A549 (cell line): ENCODE measurements at regions not wholly inside any gene's neighbourhood (a gene's known extent, or its start where the extent isn't known, plus 50 kb on each side); places are given as distances from the start of the nearest gene placed in this dataset.

Experiments
- ATAC-seq, 2 experiments: fragments of 200-7000 bp in 1 of 2; fragments of >200 bp in 1 of 2; cut with Nextera tagmentation in 1 of 2; cut with Tn5 transposase in 1 of 2; 3 replicates each; pipeline versions ENCODE4 v1.8.0 to v1.9.1; 2018 to 2020; ENCODE audit warnings: mild to moderate bottlenecking in 1 of 2, moderate library complexity in 1 of 2
- CTCF ChIA-PET: fragments of 300-600 bp; sonication (Branson Sonifier 250); formaldehyde crosslinking; extraction: SDS; loops from one replicate; lab custom pipeline; 2021; ENCODE audit warnings: antibody characterized with exemption, inconsistent platforms; lab: Yijun Ruan, JAX
- POLR2A ChIA-PET: fragments of 350-600 bp; formaldehyde crosslinking; extraction: SDS; loops from one replicate; lab custom pipeline; 2021; ENCODE audit warnings: antibody characterized with exemption, inconsistent platforms; lab: Yijun Ruan, JAX
- DNase-seq, 2 experiments: peaks; one replicate each; pipeline versions ENCODE4 v3.0.0 to v3.0.0-alpha.2; 2011 to 2016; ENCODE audit warnings: low read depth in 1 of 2, low spot score in 1 of 2
- FAIRE-seq: peaks from 2 replicates; lab custom pipeline; 2011; peaks lifted over from hg19 to GRCh38; lab: Jason Lieb, UNC
- H3K27ac ChIP-seq, 2 experiments: fragments of >200 bp; sonication (Bioruptor Twin); formaldehyde crosslinking; 3 replicates each; pipeline ENCODE4 v1.5.1; 2016 to 2017
- H3K4me1 ChIP-seq: fragments of >200 bp; sonication (Bioruptor Twin); formaldehyde crosslinking; 3 replicates; pipeline ENCODE4 v1.6.1; 2016
- H3K4me2 ChIP-seq: fragments of >200 bp; sonication (Bioruptor Twin); formaldehyde crosslinking; 3 replicates; pipeline ENCODE4 v1.6.1; 2016
- H3K4me3 ChIP-seq: fragments of >200 bp; sonication (Bioruptor Twin); formaldehyde crosslinking; 3 replicates; pipeline ENCODE4 v1.5.1; 2016
- H3K9me3 ChIP-seq: fragments of >200 bp; sonication (Bioruptor Twin); formaldehyde crosslinking; 3 replicates; pipeline ENCODE4 v1.6.1; 2016
- CHD4 ChIP-seq: fragments of 200-600 bp; sonication (generic); IDR thresholded peaks from 2 replicates; pipeline ENCODE4 v1.6.1; 2016; ENCODE audit warnings: antibody characterized with exemption, mild to moderate bottlenecking, borderline replicate concordance
- CTCF ChIP-seq: fragments of >200 bp; sonication (Bioruptor Twin); formaldehyde crosslinking; IDR thresholded peaks from 3 replicates; pipeline ENCODE4 v1.5.1; 2016
- E2F6 ChIP-seq: IDR thresholded peaks from 2 replicates; pipeline ENCODE4 v1.6.1; 2012; ENCODE audit warnings: low read depth, borderline replicate concordance
- EHMT2 ChIP-seq: fragments of 200-600 bp; sonication (generic); IDR thresholded peaks from 2 replicates; pipeline ENCODE4 v1.6.1; 2016; ENCODE audit warnings: antibody characterized with exemption, low read depth, mild to moderate bottlenecking, moderate library complexity
- FOSB ChIP-seq: fragments of 250-450 bp; sonication (Bioruptor Pico); IDR thresholded peaks from 2 replicates; pipeline ENCODE4 v1.5.0; 2020; ENCODE audit warnings: mild to moderate bottlenecking, moderate library complexity
- FOSL2 ChIP-seq, 2 experiments: fragments of 450-650 bp in 1 of 2; fragments of >200 bp in 1 of 2; sonication (Bioruptor Twin) in 1 of 2; formaldehyde crosslinking; IDR thresholded peaks; 2 replicates each; pipeline versions ENCODE4 v1.5.0 to v1.6.1; 2016 to 2020; ENCODE audit warnings: mild to moderate bottlenecking in 1 of 2, moderate library complexity in 1 of 2
- FOXS1 ChIP-seq: fragments of 250-450 bp; sonication (Bioruptor Pico); IDR thresholded peaks from 2 replicates; pipeline ENCODE4 v1.5.0; 2020; ENCODE audit warnings: mild to moderate bottlenecking, moderate library complexity
- GATA3 ChIP-seq: IDR thresholded peaks from 2 replicates; pipeline ENCODE4 v1.6.1; 2012; ENCODE audit warnings: borderline replicate concordance
- HES2 ChIP-seq: fragments of >200 bp; sonication (Bioruptor Twin); formaldehyde crosslinking; IDR thresholded peaks from 2 replicates; pipeline ENCODE4 v1.6.1; 2016
- JUNB ChIP-seq: fragments of >200 bp; sonication (Bioruptor Twin); formaldehyde crosslinking; IDR thresholded peaks from 2 replicates; pipeline ENCODE4 v1.6.1; 2016
- KDM1A ChIP-seq: fragments of 200-600 bp; sonication (generic); IDR thresholded peaks from 2 replicates; pipeline ENCODE4 v1.6.1; 2016; ENCODE audit warnings: low read depth, mild to moderate bottlenecking
- MAFK ChIP-seq: fragments of 450-650 bp; IDR thresholded peaks from 2 replicates; pipeline ENCODE4 v1.6.1; 2014; ENCODE audit not compliant: partially characterized antibody
- MAZ ChIP-seq: fragments of 150-350 bp; IDR thresholded peaks from 2 replicates; pipeline ENCODE4 v1.6.1; 2014; ENCODE audit warnings: antibody characterized with exemption, low read depth, low read length, borderline replicate concordance
- MYC ChIP-seq: IDR thresholded peaks from 2 replicates; pipeline ENCODE4 v1.6.1; 2012; ENCODE audit warnings: mild to moderate bottlenecking, inconsistent platforms, low read length, improper control_type of control experiment, borderline replicate concordance
- NPAS2 ChIP-seq: fragments of 250-450 bp; sonication (Bioruptor Pico); IDR thresholded peaks from 2 replicates; pipeline ENCODE4 v1.8.0; 2022; ENCODE audit warnings: mild to moderate bottlenecking, moderate library complexity, borderline replicate concordance
- POLR2A ChIP-seq: IDR thresholded peaks from 2 replicates; pipeline ENCODE4 v1.6.1; 2012; ENCODE audit warnings: mild to moderate bottlenecking, low read length
- POLR2AphosphoS2 ChIP-seq: conservative IDR thresholded peaks from 2 replicates; pipeline ENCODE4 v1.6.1; 2012; ENCODE audit warnings: low read length, improper control_type of control experiment, inconsistent platforms
- RAD21 ChIP-seq, 2 experiments: fragments of >200 bp in 1 of 2; sonication (Bioruptor Twin) in 1 of 2; formaldehyde crosslinking in 1 of 2; IDR thresholded peaks in 1 of 2; conservative IDR thresholded peaks in 1 of 2; 2 replicates in 1 of 2; 3 replicates in 1 of 2; pipeline ENCODE4 v1.6.1; 2012 to 2018; ENCODE audit warnings: inconsistent platforms in 1 of 2
- REST ChIP-seq: fragments of 200-600 bp; sonication (generic); IDR thresholded peaks from 2 replicates; pipeline ENCODE4 v1.6.1; 2016; ENCODE audit warnings: antibody characterized with exemption, mild to moderate bottlenecking, moderate library complexity
- SMC3 ChIP-seq: fragments of >200 bp; sonication (Bioruptor Twin); formaldehyde crosslinking; IDR thresholded peaks from 3 replicates; pipeline ENCODE4 v1.6.1; 2018; ENCODE audit warnings: inconsistent platforms
- ZC3H11A ChIP-seq: fragments of 450-650 bp; IDR thresholded peaks from 2 replicates; pipeline ENCODE4 v1.6.1; 2014; ENCODE audit warnings: antibody characterized with exemption, mild to moderate bottlenecking
- whole genome bisulfite sequencing: methylation state at CpG from one replicate; pipeline ENCODE4 v1.1.6; 2017; ENCODE audit errors: missing lambda C conversion rate; 5-methylcytosine and 5-hydroxymethylcytosine counted together

DNA sequence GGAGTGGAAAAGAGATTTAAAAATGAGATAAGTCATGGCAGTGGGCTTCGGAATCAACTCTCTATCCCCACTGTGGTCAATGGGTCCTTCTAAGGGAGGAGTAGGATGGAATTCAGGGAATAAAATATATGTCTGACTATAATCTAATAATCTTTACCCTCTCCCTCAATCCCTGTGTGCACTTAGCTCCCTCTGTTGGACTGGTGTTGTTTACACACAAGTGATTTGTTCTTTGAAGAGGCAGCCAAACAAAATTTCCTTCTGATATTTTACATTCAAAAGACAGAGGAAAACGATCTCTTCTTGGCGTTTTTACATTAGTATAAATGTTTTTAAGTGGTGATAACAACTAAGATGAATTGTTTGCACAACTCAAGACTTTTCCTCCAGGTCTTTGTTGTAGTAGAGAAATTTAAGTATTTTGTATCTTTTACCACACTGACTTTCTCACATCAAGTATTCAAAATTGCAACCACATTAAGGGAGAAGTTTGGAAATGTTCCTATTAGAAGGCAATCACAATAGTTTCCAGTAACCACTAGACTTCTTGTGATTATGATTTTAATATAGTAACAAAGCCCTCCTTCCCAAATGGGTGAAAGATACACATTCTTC is 317.8 kb downstream of the CENPW start:
- Histone ChIP-seq H3K9me3 (no peaks in the 10 kb centered on the region), H3K27ac (no peak overlapping the region), H3K4me3 (no peak overlapping the region), H3K4me1 (no peaks in the 10 kb centered on the region), H3K4me2 (no peak overlapping the region)
- DNase-seq (peak; percentile 4 to 48), FAIRE-seq (no peak), ATAC-seq (peak in 1 of 2 experiments; percentile 51; a peak in 2 of 6 replicates)
- CTCF ChIA-PET: interaction anchor here (0.7 to 1.6 kb wide), 7 partner anchors 9 to 662 kb away, joined by 3 to 6 read pairs (median 3); no protein-coding TSS in a partner anchor
- WGBS: 19% methylated on average over 3 of the region's 3 CpGs
- POLR2A ChIA-PET: no interaction called here
- TF ChIP-seq SMC3: peak; percentile 65
- TF ChIP-seq MYC: no peak
- peak; percentile 62 for TF ChIP-seq CTCF
- TF ChIP-seq JUNB: no peak
- TF ChIP-seq RAD21 (conservative IDR thresholded peaks at IDR 0.05 in 1 of 2, IDR thresholded peaks at IDR 0.05 in 1 of 2): peak; percentile 68 to 78

- no peak overlapping the region for H3K27ac ChIP-seq
- H3K4me3 ChIP-seq: no peak overlapping the region
- ATAC-seq (no peak), DNase-seq (no peak), FAIRE-seq (no peak)
- ChIA-PET POLR2A (no interaction called here), CTCF (no interaction called here)
- no peak overlapping the region for H3K4me2 ChIP-seq
- H3K4me1 ChIP-seq: no peaks in the 10 kb centered on the region
- H3K9me3 ChIP-seq: no peaks in the 10 kb centered on the region
- WGBS: 82% methylated on average over 1 of the region's 1 CpG
- no peak for TF ChIP-seq FOXS1 (CRISPR knock-in tag)
- peak; percentile 35 for TF ChIP-seq MAFK
- TF ChIP-seq JUNB: no peak
These were observed 320.5 kb downstream of the CENPW start for GRCh38 chr6:126660376-126660775.

- DNase-seq: peak in 1 of 2 experiments; percentile 1
- Histone ChIP-seq H3K4me2 (no peak overlapping the region), H3K4me1 (no peaks in the 10 kb centered on the region)
- TF ChIP-seq HES2 (no peak), E2F6 (no peak), NPAS2 (CRISPR knock-in tag) (no peak), MAZ (no peak), ZC3H11A (no peak), EHMT2 (no peak), FOSB (CRISPR knock-in tag) (no peak), SMC3 (no peak), RAD21 (conservative IDR thresholded peaks at IDR 0.05 in 1 of 2, IDR thresholded peaks at IDR 0.05 in 1 of 2) (no peak), POLR2AphosphoS2 (no peak), FOSL2 (IDR thresholded peaks at IDR 0.05) (no peak), FOSL2 (CRISPR knock-in tag; IDR thresholded peaks at IDR 0.05) (no peak), FOXS1 (CRISPR knock-in tag) (no peak), REST (no peak), CHD4 (no peak), KDM1A (no peak), POLR2A (no peak), MYC (no peak), GATA3 (no peak)
- TF ChIP-seq, all 56 proteins: peak for 0
- ChIA-PET POLR2A (no interaction called here), CTCF (no interaction called here)
- Histone ChIP-seq H3K9me3 (no peaks in the 10 kb centered on the region), H3K4me3 (no peak overlapping the region), H3K27ac (no peak overlapping the region)
- ATAC-seq (no peak), FAIRE-seq (no peak)
These were observed 321.7 kb downstream of the CENPW start for GRCh38 chr6:126661646-126662045.
